GM11168 (cell line): ENCODE measurements at regions not wholly inside any gene's neighbourhood (a gene's known extent, or its start where the extent isn't known, plus 50 kb on each side); places are given as distances from the start of the nearest gene placed in this dataset.

Experiments used
- in situ Hi-C: fragments of 300-500 bp; cut with MboI; formaldehyde crosslinking; loops from one replicate; pipeline ENCODE4 v1.12.0; 2022; ENCODE audit warnings: low sequenced_read_pairs; ENCODE audit not compliant: unreplicated experiment

DNA sequence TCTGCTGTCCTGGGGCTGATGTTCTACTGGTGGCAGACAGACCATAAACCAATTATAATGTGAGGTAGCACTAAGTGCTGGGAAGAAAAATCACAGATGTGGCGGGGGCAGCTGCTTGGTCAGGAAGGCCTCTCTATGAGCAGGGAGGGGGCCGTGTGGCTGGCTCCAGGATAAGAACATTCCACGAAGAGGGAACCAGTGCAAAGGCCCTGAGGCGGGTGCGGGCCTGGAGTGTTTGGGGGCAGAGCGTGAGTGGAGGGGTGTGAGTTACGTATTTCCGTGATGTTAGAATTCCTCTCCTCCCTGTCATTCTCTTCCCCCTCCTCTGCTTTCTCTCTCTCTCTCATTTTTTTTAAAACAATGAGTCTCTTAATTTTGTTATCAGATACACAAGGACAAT, 67.2 kb downstream of the CEBPB start:
- in situ Hi-C loops, result no loop called here

DNA sequence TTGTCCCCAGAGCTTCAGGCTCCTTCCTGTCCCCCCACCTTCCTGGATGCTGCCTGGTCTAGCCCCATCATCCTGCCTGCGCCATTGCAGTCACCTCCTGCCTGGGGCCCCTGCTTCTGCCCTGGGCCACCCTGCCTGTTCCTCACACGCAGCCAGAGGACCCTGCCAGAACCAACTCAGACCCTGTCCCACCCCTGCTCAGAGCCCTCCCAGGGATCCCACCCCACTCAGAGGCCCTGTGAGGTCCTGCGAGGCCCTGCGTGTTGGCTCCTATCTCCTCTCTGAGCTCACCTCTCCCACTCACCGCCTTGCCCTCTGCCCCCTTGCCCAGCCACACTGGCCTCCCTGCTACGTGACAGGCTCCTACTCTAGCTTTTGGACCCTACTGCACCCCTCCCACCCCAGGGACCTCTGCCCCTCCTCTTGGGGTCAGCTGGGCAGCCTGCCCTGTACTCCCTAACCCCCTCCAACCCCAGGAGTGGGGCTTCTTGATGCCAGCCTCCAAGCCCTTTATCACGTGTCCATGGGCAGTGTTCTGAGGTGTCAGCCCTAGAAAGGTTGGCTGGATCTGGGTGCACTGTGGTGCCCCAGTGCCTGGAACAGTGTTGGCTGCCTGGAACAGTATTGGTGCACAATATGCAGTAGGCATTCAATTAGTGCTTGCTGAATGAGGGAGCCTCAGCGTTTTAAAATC, 68.3 kb downstream of the CEBPB start:
- in situ Hi-C loops, result no loop called here

DNA sequence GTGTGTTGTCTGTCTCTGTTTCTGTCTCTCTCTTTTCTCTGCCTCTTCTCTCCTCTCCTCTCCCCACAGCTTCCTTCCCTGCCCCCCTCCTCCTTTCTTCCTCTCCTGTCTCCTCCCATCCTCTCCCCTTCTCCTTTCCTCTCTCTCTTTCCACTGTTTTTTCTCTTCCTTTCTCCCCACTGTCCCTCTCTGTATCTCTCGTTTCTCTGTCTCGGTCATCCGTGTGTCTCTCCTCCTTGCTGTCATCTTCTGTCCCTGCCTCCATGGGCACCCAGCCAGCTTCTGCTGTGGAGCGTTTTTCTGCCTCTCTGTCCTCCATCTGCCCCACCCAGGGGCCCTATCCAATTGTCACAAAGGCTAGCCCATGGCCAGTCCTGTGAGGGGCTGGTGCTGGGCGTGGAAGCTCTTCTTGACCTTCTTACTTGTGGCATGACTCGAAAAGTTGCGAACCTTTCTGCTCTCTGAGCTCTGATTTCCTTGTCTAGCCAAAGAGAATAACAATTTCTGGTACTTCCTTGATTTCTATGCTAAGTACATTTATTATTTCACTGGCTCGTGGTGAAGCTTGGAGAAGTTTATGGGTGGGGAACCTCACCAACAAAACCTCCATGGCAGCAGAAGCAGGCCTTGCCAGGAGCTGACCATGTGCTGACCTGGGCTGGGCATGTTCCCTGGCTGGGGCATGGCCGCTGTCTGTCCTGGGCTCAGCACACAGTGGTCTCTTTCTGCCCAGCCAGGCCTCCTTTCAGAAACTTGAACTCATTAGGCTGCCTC, 69.3 kb downstream of the CEBPB start:
- in situ Hi-C loops, result no loop called here

DNA sequence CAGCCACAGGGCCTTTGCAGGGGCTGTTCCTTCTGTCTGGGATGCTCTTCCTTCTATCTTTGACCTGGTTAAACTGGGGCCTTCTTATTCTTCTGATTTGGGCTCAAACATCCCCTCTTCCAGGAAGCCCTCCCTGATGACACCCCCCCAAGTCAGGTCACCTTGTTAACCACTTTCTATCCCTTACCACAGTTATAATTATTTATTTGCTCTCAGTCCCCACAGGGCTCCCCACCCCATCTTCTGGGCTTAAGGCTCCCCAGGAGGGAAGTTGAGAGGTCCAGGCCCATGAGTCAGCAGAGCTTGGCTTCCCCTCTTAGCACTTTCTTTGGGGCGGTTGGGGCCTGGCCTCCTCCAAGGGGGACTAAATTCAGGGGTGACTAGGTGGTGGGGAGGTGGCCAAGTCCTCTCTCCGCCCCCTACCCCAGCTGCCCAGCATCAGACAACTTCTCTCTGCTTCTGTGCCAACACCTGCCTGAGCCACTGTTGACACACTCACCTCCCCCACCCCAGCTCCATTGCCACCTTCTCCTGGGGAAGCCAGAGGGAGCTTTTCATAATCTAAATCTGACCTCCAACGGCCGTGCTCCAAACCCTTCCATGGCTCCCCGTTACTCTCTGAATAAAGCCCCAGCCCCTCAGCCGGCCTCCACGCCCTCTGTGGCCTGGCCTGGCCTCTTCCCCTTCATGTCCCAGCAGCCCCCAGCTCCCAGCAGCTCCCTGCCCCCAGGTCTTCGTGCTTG, 70.0 kb downstream of the CEBPB start:
- in situ Hi-C loops, result no loop called here

DNA sequence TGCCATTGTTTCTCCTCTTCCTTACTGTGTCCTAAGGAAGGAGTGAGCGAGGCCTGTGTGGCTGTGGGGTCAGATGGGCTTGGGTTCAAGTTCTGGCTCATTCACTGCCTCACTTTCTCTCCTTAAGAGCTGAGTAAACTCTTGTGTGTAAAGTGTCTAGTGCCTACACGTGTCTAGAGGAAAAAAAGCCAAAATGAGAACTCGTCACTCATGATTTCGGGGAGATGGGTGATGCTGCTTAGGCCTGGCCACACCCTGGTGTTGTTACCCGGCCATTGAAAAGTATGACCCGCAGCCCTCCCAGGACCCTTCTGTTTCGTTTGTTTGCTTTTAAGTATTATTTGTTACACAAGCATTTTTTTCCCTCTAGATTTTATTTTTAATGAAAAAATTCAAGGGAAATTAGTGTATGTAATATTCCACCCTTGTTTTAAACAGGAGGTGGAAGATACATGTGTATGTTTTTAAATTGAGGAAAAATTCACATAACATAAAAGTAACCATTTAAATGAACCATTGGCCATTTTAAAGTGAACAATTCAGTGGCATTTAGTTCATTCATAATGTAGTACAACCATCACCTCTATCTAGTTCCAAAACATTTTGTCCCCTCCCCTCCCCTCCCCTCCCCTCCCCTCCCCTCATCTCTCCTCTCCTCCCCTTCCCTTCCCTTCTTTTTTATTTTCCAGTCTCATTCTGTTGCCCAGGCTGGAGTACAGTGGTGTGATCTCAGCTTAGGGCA, 71.0 kb downstream of the CEBPB start:
- in situ Hi-C loops, result no loop called here

DNA sequence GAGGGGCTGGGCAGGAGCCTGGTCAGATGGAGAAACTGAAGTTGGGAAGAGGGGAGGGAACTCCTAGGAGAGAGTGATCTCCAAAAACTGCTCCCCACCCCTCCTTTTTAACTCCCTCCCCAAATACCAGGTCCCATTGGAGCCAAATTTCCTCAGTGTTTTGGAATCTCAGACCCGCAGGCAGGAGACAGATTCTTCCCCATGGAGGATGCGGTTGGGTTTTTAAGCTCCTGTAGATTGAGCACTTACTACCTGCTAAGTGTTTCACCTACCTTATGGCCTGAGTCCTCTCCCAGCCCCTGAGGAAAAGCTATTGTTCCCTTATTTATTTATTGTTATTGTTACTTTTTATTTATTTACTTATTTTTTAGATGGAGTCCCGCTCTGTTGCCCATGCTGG, 73.2 kb downstream of the CEBPB start:
- in situ Hi-C loops, result no loop called here

DNA sequence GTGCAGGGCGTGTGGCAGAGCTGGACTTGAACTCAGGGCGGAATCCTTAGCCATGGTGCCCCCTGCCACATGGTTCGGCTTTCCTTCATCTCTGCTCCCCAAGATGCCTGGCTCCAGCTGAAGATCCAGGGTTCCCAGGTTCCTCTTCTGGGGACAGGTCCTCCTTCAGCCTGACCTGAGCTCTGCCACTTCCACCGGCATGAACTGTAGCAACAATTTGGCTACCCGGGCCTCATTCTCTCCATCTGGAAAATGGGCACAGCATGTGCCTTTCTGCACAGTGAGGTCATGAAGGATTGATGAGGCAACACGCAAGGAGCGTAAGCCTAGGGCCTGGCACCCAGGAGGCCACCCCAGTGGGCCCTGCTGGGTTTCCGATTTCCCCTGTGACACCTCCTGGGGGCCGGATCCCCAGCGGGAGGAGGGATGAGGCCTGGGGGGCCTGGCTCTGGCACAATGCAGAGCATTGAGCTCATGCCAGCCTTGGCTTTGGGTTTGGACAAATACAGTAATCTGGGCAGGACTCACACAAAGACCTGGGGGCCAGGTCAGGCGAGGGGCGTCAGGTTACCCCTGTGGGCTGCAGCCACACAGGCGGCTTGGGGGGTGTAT, 74.0 kb downstream of the CEBPB start:
- in situ Hi-C loops, result no loop called here

DNA sequence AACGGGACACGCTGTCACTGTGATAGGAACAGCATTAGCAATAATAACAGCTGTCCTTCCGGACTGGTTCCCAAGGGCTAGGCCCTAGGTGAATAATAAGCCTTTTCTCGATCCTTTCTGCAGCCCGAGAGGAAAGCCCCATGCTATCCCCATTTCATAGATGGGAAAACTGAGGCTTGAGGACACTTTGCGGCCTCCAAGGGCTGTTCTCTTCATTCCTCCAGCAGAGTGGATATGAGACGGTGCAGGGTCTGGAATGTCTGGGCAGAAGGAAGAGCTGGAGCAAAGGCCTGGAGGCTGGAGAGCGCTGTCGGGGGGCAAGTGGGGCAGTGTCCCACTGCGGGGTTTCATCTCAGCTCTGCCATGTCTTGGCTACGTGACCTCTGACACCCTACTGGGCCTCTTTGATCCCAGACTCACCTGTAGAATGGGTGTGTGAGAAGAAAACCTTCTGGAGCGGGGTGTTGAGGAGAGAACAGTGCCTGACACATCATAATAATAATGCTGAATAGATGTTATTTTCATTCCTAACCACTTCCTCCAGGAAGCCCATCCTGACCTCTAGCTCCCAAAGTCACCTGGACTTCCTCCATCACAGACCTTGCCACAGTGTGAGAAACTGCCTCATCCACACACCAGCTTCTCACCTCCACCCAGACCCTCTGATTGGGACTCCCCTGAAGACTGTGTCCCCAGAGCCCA, 74.8 kb downstream of the CEBPB start:
- in situ Hi-C loops, result no loop called here

DNA sequence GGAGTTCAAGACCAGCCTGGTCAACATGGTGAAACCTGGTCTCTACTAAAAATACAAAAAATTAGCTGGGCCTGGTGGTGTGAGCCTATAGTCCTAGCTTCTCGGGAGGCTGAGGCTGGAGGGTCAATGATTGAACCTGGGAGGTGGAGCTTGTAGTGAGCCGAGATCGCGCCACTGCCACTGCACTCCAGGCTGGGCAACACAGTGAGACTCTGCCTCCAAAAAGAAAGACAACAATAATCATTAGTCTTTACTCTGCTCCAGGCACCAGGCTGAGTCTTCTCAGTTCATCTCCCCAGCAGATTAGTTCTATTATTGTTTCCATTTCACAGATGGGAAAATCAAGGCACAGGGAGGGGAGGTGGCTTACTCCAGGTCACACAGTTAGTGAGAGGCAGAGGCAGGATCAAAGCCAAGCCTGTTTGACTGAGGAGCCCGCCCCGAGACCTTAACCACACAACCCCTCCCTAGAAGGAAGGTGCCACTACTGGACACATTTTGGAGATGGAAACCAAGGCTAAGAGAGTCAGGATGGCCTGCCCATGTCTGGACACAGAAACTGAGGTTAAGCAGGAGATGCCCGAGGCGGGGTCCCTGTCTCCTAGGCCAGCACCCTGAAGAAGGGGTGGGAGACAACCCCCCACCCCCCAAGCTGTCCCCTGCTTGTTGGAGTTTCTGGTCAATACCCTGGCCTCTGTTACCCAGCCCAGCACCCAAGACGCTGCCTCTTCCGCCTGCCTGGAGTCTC, 75.8 kb downstream of the CEBPB start:
- in situ Hi-C loops, result no loop called here

DNA sequence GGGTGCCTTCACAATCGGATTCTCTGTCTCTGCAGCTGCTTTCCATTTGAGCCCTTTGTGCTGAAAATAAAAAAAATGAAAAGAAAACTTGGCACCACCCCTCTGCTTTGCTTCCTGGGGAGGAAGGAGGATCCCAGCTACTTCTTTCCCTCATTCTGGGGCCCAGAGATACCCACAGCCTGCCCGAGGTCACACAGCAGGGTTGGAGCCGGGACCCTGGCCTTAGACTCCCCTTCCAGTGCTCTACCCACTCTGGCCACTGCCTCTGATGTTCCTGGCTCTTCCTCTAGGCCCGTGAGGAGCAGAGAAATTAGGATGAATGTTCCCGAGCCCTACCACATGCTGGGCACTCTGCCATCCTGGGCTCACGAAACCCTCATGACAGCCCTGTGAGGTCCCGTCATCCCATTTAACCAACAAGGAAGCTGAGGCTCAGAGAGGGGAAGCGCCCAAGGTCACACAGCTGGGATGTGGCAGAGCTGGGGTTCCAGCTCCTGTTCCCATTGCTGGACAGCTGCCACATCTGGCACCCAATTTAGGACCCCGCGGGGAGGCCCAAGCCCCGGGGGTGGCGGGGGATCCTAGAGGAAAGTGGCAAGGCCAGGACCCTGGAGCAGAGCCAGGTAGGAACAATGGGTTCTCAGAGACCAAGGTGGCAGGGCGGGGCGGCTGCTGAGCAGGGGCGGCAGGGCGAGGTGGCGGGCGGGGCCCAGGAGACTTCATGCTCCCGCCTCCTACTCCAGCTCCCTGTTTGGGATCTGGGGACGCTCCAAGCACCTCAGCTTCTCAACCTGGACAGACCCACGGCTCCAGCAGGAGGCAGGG, 76.6 kb downstream of the CEBPB start:
- in situ Hi-C loops, result no loop called here

DNA sequence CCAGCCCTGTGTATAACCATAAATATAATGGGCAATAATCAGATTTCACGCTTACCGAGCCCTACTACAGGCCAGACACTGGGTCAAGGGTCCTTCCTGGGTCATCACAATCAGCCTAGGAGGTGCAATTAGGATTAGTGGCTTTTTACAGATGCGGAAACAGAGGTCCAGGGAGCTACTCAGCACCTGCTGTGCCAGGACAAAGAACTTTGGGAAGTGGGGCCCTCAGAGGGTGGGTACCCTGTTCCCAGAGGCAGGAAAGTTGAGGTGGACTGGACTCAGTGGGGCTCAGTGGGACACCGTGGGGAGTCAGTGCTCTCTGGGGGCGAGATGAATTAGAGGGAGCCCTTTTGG, 77.2 kb downstream of the CEBPB start:
- in situ Hi-C loops, result no loop called here

DNA sequence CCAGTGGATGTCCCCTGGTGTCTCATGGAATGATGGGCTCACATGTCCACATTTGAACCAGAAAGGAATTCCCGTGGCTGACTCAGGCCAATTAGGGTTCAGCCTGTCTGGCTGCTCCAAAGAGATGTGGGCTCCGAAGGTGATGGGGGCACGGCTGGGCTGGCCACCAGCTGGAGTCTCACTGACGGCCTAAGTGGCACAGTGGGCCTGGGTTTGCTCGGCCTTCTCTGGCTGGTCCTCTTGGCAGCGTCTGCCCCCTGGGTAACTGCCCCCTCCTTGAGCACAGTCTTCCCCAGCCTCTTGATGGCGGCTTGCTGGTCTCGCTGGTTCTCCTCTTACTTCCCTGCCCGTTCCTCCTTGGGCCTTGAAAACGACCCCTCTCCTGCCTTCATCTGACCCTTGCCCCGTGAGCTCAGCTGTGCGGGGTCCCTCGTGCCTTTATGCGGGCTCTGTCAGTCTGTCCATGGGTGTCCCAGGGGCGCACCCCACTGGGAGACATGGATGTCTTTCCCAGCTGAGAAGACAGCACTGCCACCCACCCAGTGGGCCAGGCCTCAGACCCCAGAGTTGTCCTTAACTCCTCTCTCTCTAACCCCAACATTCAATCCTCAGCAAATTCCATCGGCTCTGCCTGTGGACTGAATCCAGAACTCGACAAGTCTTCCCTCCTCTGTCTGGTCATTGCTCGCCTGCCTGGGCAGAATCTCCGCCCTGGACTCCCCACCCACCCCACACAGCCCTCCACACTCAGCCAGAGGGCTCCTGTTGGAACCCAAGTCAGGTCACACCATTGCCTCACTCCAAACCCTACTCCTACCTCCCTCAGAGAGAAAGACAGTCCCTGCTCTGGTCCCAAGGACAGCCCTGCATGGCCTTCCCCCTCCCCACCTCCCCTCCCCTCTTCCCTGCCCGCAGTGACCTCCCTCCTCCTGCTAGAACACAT, 78.7 kb downstream of the CEBPB start:
- in situ Hi-C loops, result no loop called here

DNA sequence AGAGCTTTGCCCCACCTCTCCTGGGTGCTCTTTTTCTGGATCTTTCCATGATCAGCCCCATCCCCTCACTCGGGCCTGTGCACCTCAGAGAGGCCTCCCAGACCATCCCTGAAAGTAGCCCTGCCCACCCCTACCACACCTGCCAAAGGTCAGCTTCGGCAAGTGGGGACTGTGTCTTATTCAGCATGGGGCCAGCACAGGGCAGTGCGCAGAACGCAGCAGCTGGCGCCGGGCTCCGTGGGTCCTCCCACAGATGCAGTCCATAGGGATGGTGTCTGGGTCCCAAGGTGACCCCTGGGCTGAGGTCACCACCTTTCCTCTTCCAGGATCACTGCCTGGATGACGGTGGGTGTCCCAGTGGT, 79.4 kb downstream of the CEBPB start:
- in situ Hi-C loops, result no loop called here

DNA sequence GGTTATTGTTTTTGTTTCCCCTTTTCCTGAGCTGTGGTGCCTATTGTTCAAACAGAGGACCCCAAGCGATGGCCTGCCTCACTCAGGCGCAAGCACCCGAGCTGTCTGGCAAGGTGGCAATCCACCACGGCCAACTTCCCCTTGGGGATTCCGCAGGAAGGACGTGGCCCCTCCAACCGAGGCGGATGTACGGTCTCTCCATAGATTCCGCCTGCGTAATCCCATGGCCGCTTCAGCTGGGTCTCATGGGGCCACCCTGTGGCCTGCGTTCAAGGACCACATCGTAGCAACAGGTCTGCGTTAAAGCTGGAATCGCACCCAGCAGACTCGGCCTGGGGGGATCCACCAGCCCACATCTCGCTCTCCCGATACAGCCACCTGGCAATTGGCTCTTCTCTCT, 79.9 kb downstream of the CEBPB start:
- in situ Hi-C loops, result no loop called here

DNA sequence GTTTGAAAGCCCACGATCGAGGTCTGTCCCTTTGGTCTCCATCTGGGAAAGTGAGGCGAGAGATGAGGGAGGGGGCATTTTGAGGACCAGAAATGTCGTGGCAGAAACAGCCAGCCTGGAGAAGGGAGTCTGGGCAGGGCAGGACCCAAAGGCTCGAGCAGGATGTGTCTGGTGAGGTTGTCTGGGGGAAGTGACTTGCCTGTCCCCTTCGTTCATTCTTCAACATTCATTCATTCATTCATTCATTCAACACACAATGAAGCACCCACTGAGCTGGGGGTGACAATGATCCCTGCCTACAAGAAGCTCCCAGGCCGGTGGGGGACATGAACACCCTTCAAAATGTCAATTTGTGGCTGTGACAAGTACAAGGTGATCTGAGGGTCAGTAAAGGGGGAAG, 80.5 kb downstream of the CEBPB start:
- in situ Hi-C loops, result no loop called here

DNA sequence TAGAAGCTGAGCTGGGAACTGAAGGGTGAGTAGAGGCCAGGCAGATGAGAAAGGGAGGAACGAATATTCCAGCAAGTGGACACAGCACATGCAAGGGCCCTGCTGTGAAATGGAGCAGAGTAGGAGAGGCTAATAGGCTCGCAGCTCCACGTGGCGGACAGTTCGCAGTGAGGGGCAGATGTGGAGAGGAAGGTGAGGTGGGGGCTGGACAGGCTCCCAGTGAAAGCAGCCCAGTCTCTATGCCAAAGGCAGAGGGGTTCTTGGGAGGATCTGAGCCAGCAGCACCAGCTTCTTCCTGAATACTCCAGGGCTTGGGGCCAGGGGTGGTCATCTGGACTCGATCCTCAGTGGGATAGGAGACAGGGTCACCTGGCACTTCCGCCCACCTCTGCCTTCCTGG, 81.0 kb downstream of the CEBPB start:
- in situ Hi-C loops, result no loop called here

DNA sequence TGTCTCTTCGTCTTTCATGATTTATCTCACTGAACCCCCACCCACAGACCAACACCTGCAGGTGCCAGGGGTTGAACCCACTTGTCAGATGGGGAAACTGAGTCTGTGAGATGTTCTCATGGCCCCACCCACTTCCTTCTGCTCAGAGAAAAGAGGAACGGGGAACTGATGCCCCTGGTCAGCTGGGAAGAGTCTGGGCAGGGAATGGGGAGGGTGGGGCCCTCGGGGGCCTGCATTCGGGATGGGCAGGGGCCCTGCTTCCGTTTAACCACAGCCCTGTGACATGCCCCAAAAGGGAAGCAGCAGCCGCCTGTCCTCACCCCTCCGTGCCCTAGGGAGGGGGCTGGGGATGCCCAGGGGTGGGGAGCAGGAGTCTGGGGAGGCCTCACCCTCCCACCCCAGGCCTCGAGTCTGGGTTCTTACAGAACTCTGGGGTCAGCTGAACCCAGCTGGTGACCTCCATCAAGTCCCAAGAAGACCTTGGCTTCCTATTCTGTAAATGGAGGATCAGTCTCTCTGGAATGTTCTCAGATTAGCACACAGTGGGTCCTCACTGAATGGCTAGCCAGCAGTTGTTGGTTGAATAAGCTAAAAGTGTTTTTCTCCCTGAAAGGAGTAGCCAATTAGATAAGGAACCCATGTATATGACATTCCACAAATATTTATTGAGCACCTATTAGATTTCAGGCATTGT, 81.5 kb downstream of the CEBPB start:
- in situ Hi-C loops, result no loop called here
